Esophagus muscularis mucosa (tissue), 3 donors: ENCODE measurements at regions not wholly inside any gene's neighbourhood (a gene's known extent, or its start where the extent isn't known, plus 50 kb on each side); places are given as distances from the start of the nearest gene placed in this dataset.

Experiments
- POLR2A ChIP-seq: fragments of 450-650 bp; IDR thresholded peaks from one replicate; pipeline ENCODE4 v1.6.1; 2017; ENCODE audit warnings: antibody characterized with exemption, moderate library complexity, mild to moderate bottlenecking, low read depth
- TF ChIP-seq, protein P1 (sequence below), 3 experiments: fragments of 200-600 bp in 2 of 3; fragments of 450-650 bp in 1 of 3; sonication (generic) in 2 of 3; IDR thresholded peaks; one replicate each; pipeline ENCODE4 v1.5.1; 2017 to 2019; ENCODE audit warnings: antibody characterized with exemption in 3 of 3, mild to moderate bottlenecking in 2 of 3, moderate library complexity in 1 of 3

DNA sequence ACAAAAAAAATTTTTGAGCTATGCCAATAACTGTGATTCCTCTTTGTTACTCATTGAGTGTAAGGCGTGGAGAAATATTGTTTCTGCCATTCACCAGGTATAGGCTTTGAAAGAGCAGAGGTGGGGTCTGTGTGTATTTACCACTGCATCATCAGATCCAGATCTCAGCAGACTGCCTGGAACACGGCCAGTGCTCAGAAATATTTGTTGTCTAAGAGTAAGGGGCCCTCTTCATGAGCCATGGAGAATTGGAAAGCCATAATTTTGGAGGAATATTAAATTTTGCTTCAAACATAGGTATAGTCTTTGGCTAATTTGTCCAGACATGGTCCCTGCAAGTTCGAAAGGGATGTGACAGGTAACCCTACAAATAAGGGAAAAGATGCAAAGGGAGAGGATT lies 231.3 kb upstream of the IRF2BP2 start:
- TF ChIP-seq, protein P1, sequence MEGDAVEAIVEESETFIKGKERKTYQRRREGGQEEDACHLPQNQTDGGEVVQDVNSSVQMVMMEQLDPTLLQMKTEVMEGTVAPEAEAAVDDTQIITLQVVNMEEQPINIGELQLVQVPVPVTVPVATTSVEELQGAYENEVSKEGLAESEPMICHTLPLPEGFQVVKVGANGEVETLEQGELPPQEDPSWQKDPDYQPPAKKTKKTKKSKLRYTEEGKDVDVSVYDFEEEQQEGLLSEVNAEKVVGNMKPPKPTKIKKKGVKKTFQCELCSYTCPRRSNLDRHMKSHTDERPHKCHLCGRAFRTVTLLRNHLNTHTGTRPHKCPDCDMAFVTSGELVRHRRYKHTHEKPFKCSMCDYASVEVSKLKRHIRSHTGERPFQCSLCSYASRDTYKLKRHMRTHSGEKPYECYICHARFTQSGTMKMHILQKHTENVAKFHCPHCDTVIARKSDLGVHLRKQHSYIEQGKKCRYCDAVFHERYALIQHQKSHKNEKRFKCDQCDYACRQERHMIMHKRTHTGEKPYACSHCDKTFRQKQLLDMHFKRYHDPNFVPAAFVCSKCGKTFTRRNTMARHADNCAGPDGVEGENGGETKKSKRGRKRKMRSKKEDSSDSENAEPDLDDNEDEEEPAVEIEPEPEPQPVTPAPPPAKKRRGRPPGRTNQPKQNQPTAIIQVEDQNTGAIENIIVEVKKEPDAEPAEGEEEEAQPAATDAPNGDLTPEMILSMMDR (IDR thresholded peaks at IDR 0.05): no peak
- TF ChIP-seq POLR2A: no peak
